ENCODE measurements at regions not wholly inside any gene's neighbourhood (a gene's known extent, or its start where the extent isn't known, plus 50 kb on each side); places are given as distances from the start of the nearest gene placed in this dataset.
"Not testable (repeated sequence)": the region's sequence is repeated elsewhere in the genome, so short reads cannot be mapped to it uniquely, and the experiment has no call there.

DNA sequence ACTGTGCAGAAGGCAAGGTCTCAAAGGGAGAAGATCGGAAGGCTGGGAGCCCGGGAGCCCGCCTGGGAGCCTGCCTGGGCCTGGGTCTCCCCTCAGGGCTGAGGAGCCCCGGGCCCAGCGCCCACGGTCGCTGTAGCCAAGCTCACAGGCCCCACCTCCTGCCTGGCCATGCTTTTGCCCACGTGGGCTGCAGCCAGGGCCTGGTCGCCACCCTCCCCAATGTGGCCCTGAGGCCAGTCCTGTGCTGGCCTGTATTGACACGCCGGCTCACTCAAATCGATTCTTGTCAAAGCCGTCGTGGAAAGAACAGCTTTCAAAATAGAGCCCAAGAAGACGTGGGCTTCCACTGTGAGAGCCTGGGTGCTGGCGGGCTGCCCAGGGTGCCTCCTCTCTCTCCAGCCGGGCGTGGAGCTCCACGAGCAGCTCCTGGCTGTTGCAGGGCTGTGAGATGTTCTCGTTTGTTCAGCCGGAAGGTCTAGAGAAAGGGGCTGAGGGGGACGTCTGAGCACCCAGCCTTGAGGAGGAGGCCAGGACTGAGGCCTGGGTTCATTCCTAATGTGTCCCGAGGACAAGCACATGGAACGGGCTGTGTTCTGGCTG is 4433.7 kb upstream of the TPTE start:
- TF ChIP-seq, protein P1, sequence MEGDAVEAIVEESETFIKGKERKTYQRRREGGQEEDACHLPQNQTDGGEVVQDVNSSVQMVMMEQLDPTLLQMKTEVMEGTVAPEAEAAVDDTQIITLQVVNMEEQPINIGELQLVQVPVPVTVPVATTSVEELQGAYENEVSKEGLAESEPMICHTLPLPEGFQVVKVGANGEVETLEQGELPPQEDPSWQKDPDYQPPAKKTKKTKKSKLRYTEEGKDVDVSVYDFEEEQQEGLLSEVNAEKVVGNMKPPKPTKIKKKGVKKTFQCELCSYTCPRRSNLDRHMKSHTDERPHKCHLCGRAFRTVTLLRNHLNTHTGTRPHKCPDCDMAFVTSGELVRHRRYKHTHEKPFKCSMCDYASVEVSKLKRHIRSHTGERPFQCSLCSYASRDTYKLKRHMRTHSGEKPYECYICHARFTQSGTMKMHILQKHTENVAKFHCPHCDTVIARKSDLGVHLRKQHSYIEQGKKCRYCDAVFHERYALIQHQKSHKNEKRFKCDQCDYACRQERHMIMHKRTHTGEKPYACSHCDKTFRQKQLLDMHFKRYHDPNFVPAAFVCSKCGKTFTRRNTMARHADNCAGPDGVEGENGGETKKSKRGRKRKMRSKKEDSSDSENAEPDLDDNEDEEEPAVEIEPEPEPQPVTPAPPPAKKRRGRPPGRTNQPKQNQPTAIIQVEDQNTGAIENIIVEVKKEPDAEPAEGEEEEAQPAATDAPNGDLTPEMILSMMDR (IDR thresholded peaks at IDR 0.05; ENCODE audit: insufficient read depth, low read length): not testable (repeated sequence)
- TF ChIP-seq, protein P2, sequence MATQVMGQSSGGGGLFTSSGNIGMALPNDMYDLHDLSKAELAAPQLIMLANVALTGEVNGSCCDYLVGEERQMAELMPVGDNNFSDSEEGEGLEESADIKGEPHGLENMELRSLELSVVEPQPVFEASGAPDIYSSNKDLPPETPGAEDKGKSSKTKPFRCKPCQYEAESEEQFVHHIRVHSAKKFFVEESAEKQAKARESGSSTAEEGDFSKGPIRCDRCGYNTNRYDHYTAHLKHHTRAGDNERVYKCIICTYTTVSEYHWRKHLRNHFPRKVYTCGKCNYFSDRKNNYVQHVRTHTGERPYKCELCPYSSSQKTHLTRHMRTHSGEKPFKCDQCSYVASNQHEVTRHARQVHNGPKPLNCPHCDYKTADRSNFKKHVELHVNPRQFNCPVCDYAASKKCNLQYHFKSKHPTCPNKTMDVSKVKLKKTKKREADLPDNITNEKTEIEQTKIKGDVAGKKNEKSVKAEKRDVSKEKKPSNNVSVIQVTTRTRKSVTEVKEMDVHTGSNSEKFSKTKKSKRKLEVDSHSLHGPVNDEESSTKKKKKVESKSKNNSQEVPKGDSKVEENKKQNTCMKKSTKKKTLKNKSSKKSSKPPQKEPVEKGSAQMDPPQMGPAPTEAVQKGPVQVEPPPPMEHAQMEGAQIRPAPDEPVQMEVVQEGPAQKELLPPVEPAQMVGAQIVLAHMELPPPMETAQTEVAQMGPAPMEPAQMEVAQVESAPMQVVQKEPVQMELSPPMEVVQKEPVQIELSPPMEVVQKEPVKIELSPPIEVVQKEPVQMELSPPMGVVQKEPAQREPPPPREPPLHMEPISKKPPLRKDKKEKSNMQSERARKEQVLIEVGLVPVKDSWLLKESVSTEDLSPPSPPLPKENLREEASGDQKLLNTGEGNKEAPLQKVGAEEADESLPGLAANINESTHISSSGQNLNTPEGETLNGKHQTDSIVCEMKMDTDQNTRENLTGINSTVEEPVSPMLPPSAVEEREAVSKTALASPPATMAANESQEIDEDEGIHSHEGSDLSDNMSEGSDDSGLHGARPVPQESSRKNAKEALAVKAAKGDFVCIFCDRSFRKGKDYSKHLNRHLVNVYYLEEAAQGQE (IDR thresholded peaks at IDR 0.05; ENCODE audit: insufficient replicate concordance, low read depth): not testable (repeated sequence)
